ENCODE measurements at regions not wholly inside any gene's neighbourhood (a gene's known extent, or its start where the extent isn't known, plus 50 kb on each side); places are given as distances from the start of the nearest gene placed in this dataset.

- no peak overlapping the region for H3K23ac ChIP-seq (ENCODE audit: insufficient read length)
- H4K8ac ChIP-seq (ENCODE audit: extremely low read depth, insufficient read depth, low read length), result no peak overlapping the region
- no peaks in the 10 kb centered on the region for H3K23me2 ChIP-seq (ENCODE audit: low read depth, low read length)
- no peaks in the 10 kb centered on the region for H3K79me1 ChIP-seq (ENCODE audit: low read depth, low read length)
- no peaks in the 10 kb centered on the region for H3K79me2 ChIP-seq (ENCODE audit: control insufficient read depth in 1 of 2, insufficient read depth in 2 of 2, low read length in 2 of 2)
- no peak overlapping the region for H2BK12ac ChIP-seq (ENCODE audit: low read depth, low read length)
- no peaks in the 10 kb centered on the region for H4K20me1 ChIP-seq (replicated peaks in 1 of 2; ENCODE audit: control insufficient read depth in 1 of 2, insufficient read depth in 2 of 2, low read length in 2 of 2)
- no peak overlapping the region for H4K5ac ChIP-seq (ENCODE audit: insufficient read length, low read depth, low read length)
- no peak overlapping the region for H2BK5ac ChIP-seq (ENCODE audit: low read depth, low read length)
- H3K27ac ChIP-seq (ENCODE audit: low read depth, low read length), result no peak overlapping the region
- H2BK120ac ChIP-seq (replicated peaks; ENCODE audit: low read depth, low read length), result no peak overlapping the region
- DNase-seq (ENCODE audit: low read depth in 1 of 2, low spot score in 2 of 2) (no peak), FAIRE-seq (no peak)
- H3K4me3 ChIP-seq (ENCODE audit: extremely low read depth in 1 of 4, insufficient read depth in 2 of 4, low read depth in 3 of 4, low read length in 4 of 4), result no peak overlapping the region
- no peaks in the 10 kb centered on the region for H3K27me3 ChIP-seq (replicated peaks in 1 of 4; ENCODE audit: control insufficient read depth in 3 of 4, extremely low read depth in 1 of 4, insufficient read depth in 3 of 4, low read length in 3 of 4)
- no peak overlapping the region for H3K56ac ChIP-seq (replicated peaks; ENCODE audit: insufficient read length, low read depth, low read length)
- H3K14ac ChIP-seq (ENCODE audit: insufficient read length), result no peak overlapping the region
- WGBS, 2 experiments (ENCODE audit: extremely low coverage in 1 of 2, insufficient coverage in 1 of 2, insufficient read length in 1 of 2, insufficient replicate concordance in 2 of 2, low coverage in 1 of 2, low lambda C conversion rate in 2 of 2, missing lambda C conversion rate in 1 of 2), result 91% methylated on average over 9 of the region's 9 CpGs; no CpG with 5 or more reads in 1 of the 2 experiments
- H3K9me3 ChIP-seq (ENCODE audit: insufficient read depth in 2 of 2, low read depth in 1 of 2, low read length in 1 of 2), result peaks cover 65 to 100% of the 10 kb centered on the region in 2 experiments
- no peak overlapping the region for H3K4me2 ChIP-seq (ENCODE audit: insufficient read depth in 1 of 2, low read depth in 2 of 2, low read length in 2 of 2)
- no peak overlapping the region for H2BK20ac ChIP-seq (ENCODE audit: low read length)
- no peak overlapping the region for H2AK5ac ChIP-seq (ENCODE audit: low read depth, low read length)
- no peak overlapping the region for H3K9ac ChIP-seq (replicated peaks in 1 of 4; ENCODE audit: extremely low read depth in 1 of 4, low read depth in 3 of 4, low read length in 3 of 4)
- no peak for TF ChIP-seq HDAC6 (IDR thresholded peaks at IDR 0.05; ENCODE audit: low read depth, low read length)
- ChIA-PET CTCF (ENCODE audit: partially characterized antibody) (no interaction called here), POLR2A (ENCODE audit: partially characterized antibody) (no interaction called here)
- no peak overlapping the region for H2BK15ac ChIP-seq (ENCODE audit: low read length)
- no peak overlapping the region for H4K91ac ChIP-seq (replicated peaks; ENCODE audit: insufficient read length, low read length)
- H3K18ac ChIP-seq (ENCODE audit: extremely low read depth, low read length), result no peak overlapping the region
- no peak overlapping the region for H2AFZ ChIP-seq (ENCODE audit: low read length)
- no peaks in the 10 kb centered on the region for H3K4me1 ChIP-seq (replicated peaks in 1 of 4; ENCODE audit: control insufficient read depth in 3 of 4, insufficient read depth in 4 of 4, low read length in 3 of 4)
- H3K36me3 ChIP-seq (ENCODE audit: control insufficient read depth in 2 of 4, insufficient read depth in 4 of 4, low read length in 3 of 4), result peaks cover 0 to 3% (median 0%) of the 10 kb centered on the region in 4 experiments; a peak in 1 of 8 replicates
- H3K4ac ChIP-seq (replicated peaks; ENCODE audit: insufficient read length, low read depth, low read length), result no peak overlapping the region
These were observed 63.5 kb upstream of the TTC34 start for GRCh38 chr1:2865000-2865399.
